ENCODE measurements at regions not wholly inside any gene's neighbourhood (a gene's known extent, or its start where the extent isn't known, plus 50 kb on each side); places are given as distances from the start of the nearest gene placed in this dataset.

DNA sequence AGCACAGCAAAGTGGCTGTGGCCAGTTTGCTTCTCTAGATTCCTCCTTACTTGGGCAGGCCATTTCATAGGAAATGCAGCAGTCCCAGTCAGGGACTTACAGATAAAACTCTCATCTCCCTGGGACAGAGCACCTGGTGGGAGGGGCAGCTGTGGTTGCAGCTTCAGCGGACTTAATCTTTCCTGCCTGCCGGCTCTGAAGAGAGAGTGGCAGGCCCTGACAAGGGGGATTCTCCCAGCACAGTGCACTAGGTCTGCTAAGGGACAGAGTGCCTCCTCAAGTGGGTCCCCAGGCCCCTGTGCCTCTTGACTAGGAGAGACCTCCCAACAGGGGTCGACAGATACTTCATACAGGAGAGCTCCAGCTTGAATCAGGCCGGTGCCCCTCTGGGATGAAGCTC, 1649.1 kb downstream of the LRRC4C start:
- H3K9ac ChIP-seq (ENCODE audit: extremely low read depth, low read length, poor library complexity, severe bottlenecking): no peak overlapping the region
- H3K27ac ChIP-seq (ENCODE audit: low read depth, low read length): no peak overlapping the region
- Mint-ChIP-seq H3K27ac (no peak overlapping the region), H3K36me3 (ENCODE audit: low read depth) (no peaks in the 10 kb centered on the region), H3K4me1 (peaks cover 9% of the 10 kb centered on the region), H3K4me3 (no peak overlapping the region), H3K27me3 (ENCODE audit: insufficient read depth) (no peaks in the 10 kb centered on the region), H3K9me3 (peaks cover 8% of the 10 kb centered on the region)
- peaks cover 4% of the 10 kb centered on the region for H3K9me3 ChIP-seq (ENCODE audit: control insufficient read depth, low read length)
- DNase-seq: peak; percentile 60
- H3K4me1 ChIP-seq (ENCODE audit: control insufficient read depth, insufficient read depth, low read length): no peaks in the 10 kb centered on the region
- H3K27me3 ChIP-seq (ENCODE audit: control insufficient read depth, insufficient read depth, low read length, poor library complexity, severe bottlenecking): no peaks in the 10 kb centered on the region
- H3K4me3 ChIP-seq (ENCODE audit: low read length): no peak overlapping the region
- WGBS, 2 experiments (ENCODE audit: insufficient coverage in 1 of 2, insufficient read length in 1 of 2): 71% methylated on average over 1 to 4 of the region's 4 CpGs
- no peak for TF ChIP-seq CTCF (conservative IDR thresholded peaks at IDR 0.05)
- no peaks in the 10 kb centered on the region for H3K36me3 ChIP-seq (ENCODE audit: control insufficient read depth, insufficient read depth, low read length)

DNA sequence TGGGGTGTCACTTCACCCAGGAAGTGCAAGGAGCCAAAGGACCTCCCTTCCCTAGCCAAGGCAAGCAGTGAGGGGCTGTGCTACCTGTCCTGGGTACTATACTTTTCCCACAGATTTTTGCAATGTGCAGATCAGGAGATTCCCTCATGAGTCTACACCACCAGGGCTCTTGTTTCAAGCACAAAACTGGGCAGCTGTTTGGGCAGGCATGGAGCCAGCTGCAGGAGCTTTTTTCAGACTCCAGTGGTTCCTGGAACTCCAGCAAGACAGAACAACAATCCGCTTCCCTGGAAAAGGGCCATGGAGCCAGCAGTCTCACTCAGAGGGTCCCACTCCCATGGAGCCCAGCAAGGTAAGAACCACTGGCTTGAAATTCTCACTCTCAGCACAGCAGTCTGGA, 1649.6 kb downstream of the LRRC4C start:
- Histone ChIP-seq H3K4me1 (ENCODE audit: control insufficient read depth, insufficient read depth, low read length) (no peaks in the 10 kb centered on the region), H3K9me3 (ENCODE audit: control insufficient read depth, low read length) (peaks cover 4% of the 10 kb centered on the region), H3K27ac (ENCODE audit: low read depth, low read length) (no peak overlapping the region), H3K9ac (ENCODE audit: extremely low read depth, low read length, poor library complexity, severe bottlenecking) (no peak overlapping the region), H3K36me3 (ENCODE audit: control insufficient read depth, insufficient read depth, low read length) (no peaks in the 10 kb centered on the region), H3K4me3 (ENCODE audit: low read length) (no peak overlapping the region), H3K27me3 (ENCODE audit: control insufficient read depth, insufficient read depth, low read length, poor library complexity, severe bottlenecking) (no peaks in the 10 kb centered on the region)
- Mint-ChIP-seq H3K4me3 (no peak overlapping the region), H3K36me3 (ENCODE audit: low read depth) (no peaks in the 10 kb centered on the region), H3K27ac (no peak overlapping the region), H3K27me3 (ENCODE audit: insufficient read depth) (no peaks in the 10 kb centered on the region), H3K4me1 (peaks cover 9% of the 10 kb centered on the region), H3K9me3 (peaks cover 8% of the 10 kb centered on the region)
- WGBS, 2 experiments (ENCODE audit: insufficient coverage in 1 of 2, insufficient read length in 1 of 2): 89 to 100% methylated on average over 1 of the region's 1 CpG
- no peak for TF ChIP-seq CTCF (conservative IDR thresholded peaks at IDR 0.05)
- DNase-seq: no peak

GRCh38 chr11:39807904-39808303, 1651.5 kb downstream of the LRRC4C start:
- peaks cover 3% of the 10 kb centered on the region for H3K9me3 ChIP-seq (ENCODE audit: control insufficient read depth, low read length)
- no peaks in the 10 kb centered on the region for H3K4me1 ChIP-seq (ENCODE audit: control insufficient read depth, insufficient read depth, low read length)
- H3K27me3 ChIP-seq (ENCODE audit: control insufficient read depth, insufficient read depth, low read length, poor library complexity, severe bottlenecking): no peaks in the 10 kb centered on the region
- H3K4me3 ChIP-seq (ENCODE audit: low read length): no peak overlapping the region
- Mint-ChIP-seq H3K27me3 (ENCODE audit: insufficient read depth) (no peaks in the 10 kb centered on the region), H3K36me3 (ENCODE audit: low read depth) (no peaks in the 10 kb centered on the region), H3K4me3 (no peak overlapping the region), H3K4me1 (peaks cover 9% of the 10 kb centered on the region), H3K9me3 (peaks cover 6% of the 10 kb centered on the region), H3K27ac (no peak overlapping the region)
- WGBS, 2 experiments (ENCODE audit: insufficient coverage in 1 of 2, insufficient read length in 1 of 2): 89 to 95% methylated on average over 1 of the region's 1 CpG
- DNase-seq: no peak
- H3K36me3 ChIP-seq (ENCODE audit: control insufficient read depth, insufficient read depth, low read length): no peaks in the 10 kb centered on the region
- no peak overlapping the region for H3K27ac ChIP-seq (ENCODE audit: low read depth, low read length)
- no peak for TF ChIP-seq CTCF (conservative IDR thresholded peaks at IDR 0.05)
- no peak overlapping the region for H3K9ac ChIP-seq (ENCODE audit: extremely low read depth, low read length, poor library complexity, severe bottlenecking)

All from endodermal cell (in vitro differentiated cells).